HCT116 (cell line): ENCODE measurements at regions not wholly inside any gene's neighbourhood (a gene's known extent, or its start where the extent isn't known, plus 50 kb on each side); places are given as distances from the start of the nearest gene placed in this dataset.

Experiments used
- ATAC-seq: fragments of 200-7000 bp; cut with Tn5 transposase; 2 replicates; pipeline ENCODE4 v1.9.1; 2020; ENCODE audit warnings: mild to moderate bottlenecking, moderate library complexity
- BruUV-seq: library from RNA; stranded (reverse); fragments of 400-500 nt; replicated peaks from 2 replicates; lab custom pipeline; 2021; lab: Mats Ljungman, UMichigan
- CTCF ChIA-PET: fragments of 300-600 bp; sonication (Branson Sonifier 250); formaldehyde crosslinking; loops from one replicate; lab custom pipeline; 2021; ENCODE audit warnings: antibody characterized with exemption; lab: Charles Lee
- POLR2A ChIA-PET: fragments of 300-600, 350-600 bp; sonication (Branson Sonifier 250); formaldehyde crosslinking; loops from one replicate; lab custom pipeline; 2021; ENCODE audit warnings: antibody characterized with exemption; lab: Charles Lee
- RAD21 ChIA-PET, 2 experiments: fragments of 300-600 bp; sonication (Branson Sonifier 250); formaldehyde crosslinking; loops; one replicate each; lab custom pipeline; 2023; ENCODE audit warnings: low total read pairs in 2 of 2; ENCODE audit not compliant: uncharacterized antibody in 2 of 2, unreplicated experiment in 2 of 2, low non-redundant PET in 1 of 2; lab: Charles Lee
- DNase-seq: peaks from one replicate; pipeline ENCODE4 v3.0.0-alpha.2; 2010; ENCODE audit warnings: low read depth, low spot score
- H2AFZ ChIP-seq: fragments of 200-600 bp; shearing (Covaris generic), sonication (generic); 2 replicates; pipeline ENCODE4 v1.6.1; 2017; ENCODE audit warnings: low read depth, mixed run types, mixed read lengths, antibody characterized with exemption, low read length; ENCODE audit not compliant: poor library complexity, severe bottlenecking
- H3K27ac ChIP-seq: 2 replicates; pipeline ENCODE4 v1.5.1; 2012; ENCODE audit warnings: low read depth, low read length
- H3K27me3 ChIP-seq: fragments of 200-600 bp; sonication (generic); 2 replicates; pipeline ENCODE4 v1.6.1; 2016; ENCODE audit warnings: mixed run types, low read length, mixed read lengths; ENCODE audit not compliant: insufficient read depth
- H3K36me3 ChIP-seq, 2 experiments: fragments of 200-500 bp in 1 of 2; fragments of 200-600 bp in 1 of 2; sonication (Bioruptor generic) in 1 of 2; sonication (generic) in 1 of 2; 2 replicates each; pipeline versions ENCODE4 v1.5.1 to v1.6.1; 2014 to 2016; ENCODE audit warnings: low read length in 2 of 2, inconsistent platforms in 1 of 2, mixed read lengths in 1 of 2, mixed run types in 1 of 2; ENCODE audit not compliant: insufficient read depth in 2 of 2, control insufficient read depth in 1 of 2
- H3K4me1 ChIP-seq, 2 experiments: fragments of 200-600 bp in 1 of 2; sonication (generic) in 1 of 2; 2 replicates each; pipeline versions ENCODE4 v1.5.1 to v1.6.1; 2012 to 2017; ENCODE audit warnings: low read length in 2 of 2, inconsistent platforms in 1 of 2, mild to moderate bottlenecking in 1 of 2, mixed read lengths in 1 of 2, mixed run types in 1 of 2, moderate library complexity in 1 of 2; ENCODE audit not compliant: insufficient read depth in 2 of 2, control insufficient read depth in 1 of 2
- H3K4me2 ChIP-seq: fragments of 200-600 bp; sonication (generic); 2 replicates; pipeline ENCODE4 v1.6.1; 2017; ENCODE audit warnings: mixed run types, low read length, mixed read lengths
- H3K4me3 ChIP-seq, 2 experiments: fragments of 200-600 bp in 1 of 2; sonication (generic) in 1 of 2; replicated peaks in 1 of 2; 2 replicates each; pipeline ENCODE4 v1.5.1; 2011 to 2016; ENCODE audit warnings: low read length in 2 of 2, control low read depth in 1 of 2, low read depth in 1 of 2, mild to moderate bottlenecking in 1 of 2, mixed read lengths in 1 of 2, mixed run types in 1 of 2
- H3K79me2 ChIP-seq: fragments of 200-600 bp; sonication (generic); 2 replicates; pipeline ENCODE4 v1.6.1; 2017; ENCODE audit warnings: mild to moderate bottlenecking, mixed run types, low read length, moderate library complexity, mixed read lengths; ENCODE audit not compliant: insufficient read depth
- H3K9ac ChIP-seq: fragments of 200-600 bp; sonication (generic); 2 replicates; pipeline ENCODE4 v1.6.1; 2016; ENCODE audit warnings: low read length, mixed read lengths
- H3K9me2 ChIP-seq: fragments of 200-600 bp; sonication (generic), shearing (Covaris generic); 2 replicates; pipeline ENCODE4 v1.6.1; 2017; ENCODE audit warnings: mixed run types, mild to moderate bottlenecking, moderate library complexity; ENCODE audit not compliant: insufficient read depth
- H3K9me3 ChIP-seq, 2 experiments: fragments of 200-500 bp in 1 of 2; fragments of 200-600 bp in 1 of 2; sonication (Bioruptor generic) in 1 of 2; sonication (generic) in 1 of 2; 2 replicates each; pipeline ENCODE4 v1.6.1; 2014 to 2017; ENCODE audit warnings: low read length in 2 of 2, mixed read lengths in 2 of 2, inconsistent platforms in 1 of 2, low read depth in 1 of 2, mild to moderate bottlenecking in 1 of 2, mixed run types in 1 of 2, moderate library complexity in 1 of 2; ENCODE audit not compliant: control insufficient read depth in 1 of 2, insufficient read depth in 1 of 2
- H4K20me1 ChIP-seq: fragments of 200-600 bp; sonication (generic), shearing (Covaris generic); 2 replicates; pipeline ENCODE4 v1.6.1; 2017; ENCODE audit warnings: mixed run types, mild to moderate bottlenecking, moderate library complexity; ENCODE audit not compliant: insufficient read depth
- CBX3 ChIP-seq: IDR thresholded peaks from 2 replicates; pipeline ENCODE4 v1.6.1; 2012; ENCODE audit warnings: low read depth
- CEBPB ChIP-seq: IDR thresholded peaks from 2 replicates; pipeline ENCODE4 v1.6.1; 2012; ENCODE audit warnings: low read depth
- ELF1 ChIP-seq: IDR thresholded peaks from 2 replicates; pipeline ENCODE4 v1.6.1; 2012; ENCODE audit warnings: low read depth, borderline replicate concordance
- FOSL1 ChIP-seq: IDR thresholded peaks from 2 replicates; pipeline ENCODE4 v1.6.1; 2012; ENCODE audit warnings: low read depth
- POLR2A ChIP-seq: IDR thresholded peaks from 2 replicates; pipeline ENCODE4 v1.7.0; 2011; ENCODE audit warnings: borderline replicate concordance; ENCODE audit not compliant: insufficient read depth, insufficient read length; ENCODE audit errors: extremely low read depth
- POLR2AphosphoS5 ChIP-seq: IDR thresholded peaks from 2 replicates; pipeline ENCODE4 v1.6.1; 2011; ENCODE audit warnings: mild to moderate bottlenecking, low read depth, low read length, moderate library complexity
- RAD21 ChIP-seq: IDR thresholded peaks from 2 replicates; pipeline ENCODE4 v1.6.1; 2012; ENCODE audit warnings: low read depth, mild to moderate bottlenecking
- SIN3A ChIP-seq: IDR thresholded peaks from 2 replicates; pipeline ENCODE4 v1.6.1; 2012; ENCODE audit warnings: low read depth
- SP1 ChIP-seq: IDR thresholded peaks from 2 replicates; pipeline ENCODE4 v1.6.1; 2012; ENCODE audit warnings: low read depth
- SRF ChIP-seq: IDR thresholded peaks from 2 replicates; pipeline ENCODE4 v1.6.1; 2012; ENCODE audit warnings: low read depth
- TCF7L2 ChIP-seq: IDR thresholded peaks from 2 replicates; pipeline ENCODE4 v1.7.0; 2011; ENCODE audit warnings: borderline replicate concordance, inconsistent platforms; ENCODE audit not compliant: insufficient read depth, insufficient read length; ENCODE audit errors: extremely low read depth
- YY1 ChIP-seq: IDR thresholded peaks from 2 replicates; pipeline ENCODE4 v1.6.1; 2011; ENCODE audit warnings: low read length, low read depth, moderate library complexity, mild to moderate bottlenecking; ENCODE audit not compliant: insufficient replicate concordance; ENCODE audit errors: extremely low read depth
- ZFX ChIP-seq: fragments of 450-650 bp; IDR thresholded peaks from 2 replicates; pipeline ENCODE4 v1.6.1; 2017
- intact Hi-C: fragments of 100-400 bp; cut with micrococcal nuclease; formaldehyde crosslinking; loops from 2 replicates; pipeline ENCODE4 v1.10.0; 2022
- TF ChIP-seq, protein P1 (sequence below), 3 experiments: fragments of 200-600 bp in 1 of 3; sonication (generic) in 1 of 3; IDR thresholded peaks in 2 of 3; conservative IDR thresholded peaks in 1 of 3; 2 replicates each; pipeline ENCODE4 v1.5.1; 2012 to 2017; ENCODE audit warnings: low read depth in 2 of 3, low read length in 2 of 3, antibody characterized with exemption in 1 of 3, borderline replicate concordance in 1 of 3, control low read depth in 1 of 3, mild to moderate bottlenecking in 1 of 3, mixed read lengths in 1 of 3, mixed run types in 1 of 3, moderate library complexity in 1 of 3; ENCODE audit not compliant: insufficient read depth in 1 of 3
- TF ChIP-seq, protein P2 (sequence below): IDR thresholded peaks from 2 replicates; pipeline ENCODE4 v1.6.1; 2011; ENCODE audit warnings: mild to moderate bottlenecking, low read length, moderate library complexity; ENCODE audit not compliant: insufficient replicate concordance; ENCODE audit errors: extremely low read depth
- TF ChIP-seq, protein P3 (sequence below): IDR thresholded peaks from 2 replicates; pipeline ENCODE4 v1.6.1; 2012

DNA sequence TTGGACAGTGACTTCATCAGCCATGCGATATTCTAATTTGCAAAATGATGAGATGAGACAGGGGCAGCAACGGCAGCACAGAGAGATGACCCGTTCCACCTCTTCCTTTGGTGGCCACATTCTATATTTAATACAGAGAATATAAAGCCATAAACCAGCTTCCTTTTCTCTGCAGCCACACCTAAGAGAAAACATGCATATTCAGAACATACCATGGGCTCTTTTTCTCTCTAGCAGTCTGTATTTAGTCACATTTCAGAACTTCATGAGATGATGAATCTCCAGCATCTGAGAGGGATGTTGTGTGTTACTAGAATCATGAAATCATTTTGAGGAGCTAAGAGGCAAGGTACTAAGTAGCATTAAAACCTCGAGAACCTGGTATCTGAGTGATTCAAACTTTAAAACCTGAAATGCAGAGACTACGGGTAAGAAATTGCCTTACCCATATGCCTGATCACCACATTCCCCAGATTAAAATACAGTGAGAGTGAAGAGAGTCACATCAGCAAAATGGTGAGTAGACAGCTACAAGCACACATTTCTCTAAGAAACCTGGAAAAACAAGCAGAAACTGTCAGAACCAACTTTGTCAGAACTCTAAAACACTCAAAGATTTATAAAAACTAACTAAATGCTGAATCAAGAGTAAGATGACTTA, 55.5 kb upstream of the CPHXL start:
- H3K9me3 ChIP-seq, result no peaks in the 10 kb centered on the region
- H3K79me2 ChIP-seq, result no peaks in the 10 kb centered on the region
- intact Hi-C loops, result loop anchor here (10.0 kb wide), 1 partner anchor 873 kb away; no protein-coding TSS in a partner anchor
- H3K4me1 ChIP-seq, result no peaks in the 10 kb centered on the region
- no peak overlapping the region for H2AFZ ChIP-seq
- ATAC-seq, result no peak
- H3K27me3 ChIP-seq, result peaks cover 47% of the 10 kb centered on the region
- POLR2A ChIA-PET, result no interaction called here
- no peaks in the 10 kb centered on the region for H3K36me3 ChIP-seq
- TF ChIP-seq SIN3A, result no peak
- no peak for TF ChIP-seq SRF
- no peak for TF ChIP-seq CEBPB
- no peak for TF ChIP-seq POLR2A
- TF ChIP-seq, protein P1, sequence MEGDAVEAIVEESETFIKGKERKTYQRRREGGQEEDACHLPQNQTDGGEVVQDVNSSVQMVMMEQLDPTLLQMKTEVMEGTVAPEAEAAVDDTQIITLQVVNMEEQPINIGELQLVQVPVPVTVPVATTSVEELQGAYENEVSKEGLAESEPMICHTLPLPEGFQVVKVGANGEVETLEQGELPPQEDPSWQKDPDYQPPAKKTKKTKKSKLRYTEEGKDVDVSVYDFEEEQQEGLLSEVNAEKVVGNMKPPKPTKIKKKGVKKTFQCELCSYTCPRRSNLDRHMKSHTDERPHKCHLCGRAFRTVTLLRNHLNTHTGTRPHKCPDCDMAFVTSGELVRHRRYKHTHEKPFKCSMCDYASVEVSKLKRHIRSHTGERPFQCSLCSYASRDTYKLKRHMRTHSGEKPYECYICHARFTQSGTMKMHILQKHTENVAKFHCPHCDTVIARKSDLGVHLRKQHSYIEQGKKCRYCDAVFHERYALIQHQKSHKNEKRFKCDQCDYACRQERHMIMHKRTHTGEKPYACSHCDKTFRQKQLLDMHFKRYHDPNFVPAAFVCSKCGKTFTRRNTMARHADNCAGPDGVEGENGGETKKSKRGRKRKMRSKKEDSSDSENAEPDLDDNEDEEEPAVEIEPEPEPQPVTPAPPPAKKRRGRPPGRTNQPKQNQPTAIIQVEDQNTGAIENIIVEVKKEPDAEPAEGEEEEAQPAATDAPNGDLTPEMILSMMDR (IDR thresholded peaks at IDR 0.05 in 2 of 3, conservative IDR thresholded peaks at IDR 0.05 in 1 of 3; ENCODE audit: borderline replicate concordance in 1 of 3, insufficient read depth in 1 of 3, low read depth in 2 of 3, low read length in 2 of 3), result no peak
- TF ChIP-seq, protein P2, sequence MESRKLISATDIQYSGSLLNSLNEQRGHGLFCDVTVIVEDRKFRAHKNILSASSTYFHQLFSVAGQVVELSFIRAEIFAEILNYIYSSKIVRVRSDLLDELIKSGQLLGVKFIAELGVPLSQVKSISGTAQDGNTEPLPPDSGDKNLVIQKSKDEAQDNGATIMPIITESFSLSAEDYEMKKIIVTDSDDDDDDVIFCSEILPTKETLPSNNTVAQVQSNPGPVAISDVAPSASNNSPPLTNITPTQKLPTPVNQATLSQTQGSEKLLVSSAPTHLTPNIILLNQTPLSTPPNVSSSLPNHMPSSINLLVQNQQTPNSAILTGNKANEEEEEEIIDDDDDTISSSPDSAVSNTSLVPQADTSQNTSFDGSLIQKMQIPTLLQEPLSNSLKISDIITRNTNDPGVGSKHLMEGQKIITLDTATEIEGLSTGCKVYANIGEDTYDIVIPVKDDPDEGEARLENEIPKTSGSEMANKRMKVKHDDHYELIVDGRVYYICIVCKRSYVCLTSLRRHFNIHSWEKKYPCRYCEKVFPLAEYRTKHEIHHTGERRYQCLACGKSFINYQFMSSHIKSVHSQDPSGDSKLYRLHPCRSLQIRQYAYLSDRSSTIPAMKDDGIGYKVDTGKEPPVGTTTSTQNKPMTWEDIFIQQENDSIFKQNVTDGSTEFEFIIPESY, result no peak
- no peak for TF ChIP-seq RAD21
- no peak for TF ChIP-seq TCF7L2
- TF ChIP-seq, protein P3, sequence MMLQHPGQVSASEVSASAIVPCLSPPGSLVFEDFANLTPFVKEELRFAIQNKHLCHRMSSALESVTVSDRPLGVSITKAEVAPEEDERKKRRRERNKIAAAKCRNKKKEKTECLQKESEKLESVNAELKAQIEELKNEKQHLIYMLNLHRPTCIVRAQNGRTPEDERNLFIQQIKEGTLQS, result no peak
- TF ChIP-seq CBX3, result no peak
- no peak for TF ChIP-seq YY1
- TF ChIP-seq POLR2AphosphoS5, result no peak
- no peak for TF ChIP-seq ELF1
- no peak for TF ChIP-seq ZFX
- no peak for TF ChIP-seq SP1
- no peak for TF ChIP-seq FOSL1
- no peaks in the 10 kb centered on the region for H4K20me1 ChIP-seq
- no peak overlapping the region for H3K4me3 ChIP-seq
- no peak overlapping the region for H3K27ac ChIP-seq
- BruUV-seq, result no TSS peak
- H3K9me2 ChIP-seq, result no peaks in the 10 kb centered on the region
- no peak overlapping the region for H3K9ac ChIP-seq
- CTCF ChIA-PET, result interaction anchor here (1.6 to 1.9 kb wide), 2 partner anchors 1389 to 1390 kb away, joined by 3 to 5 read pairs; no protein-coding TSS in a partner anchor
- no peak for DNase-seq
- RAD21 ChIA-PET, result no interaction called here
- no peak overlapping the region for H3K4me2 ChIP-seq
